IgD-negative memory B cell (primary cell): ENCODE measurements at regions not wholly inside any gene's neighbourhood (a gene's known extent, or its start where the extent isn't known, plus 50 kb on each side); places are given as distances from the start of the nearest gene placed in this dataset.

Experiments
- H3K27ac Mint-ChIP-seq, 3 donors: one replicate each; pipeline ENCODE4 v1.8.0; 2020 to 2022; ENCODE audit warnings: mild to moderate bottlenecking in 3 of 3, mixed read lengths in 3 of 3, moderate library complexity in 1 of 3
- H3K27me3 Mint-ChIP-seq: one replicate; pipeline ENCODE4 v1.8.0; 2021; ENCODE audit warnings: mixed read lengths
- H3K36me3 Mint-ChIP-seq: one replicate; pipeline ENCODE4 v1.8.0; 2020; ENCODE audit warnings: mild to moderate bottlenecking, mixed read lengths
- H3K4me1 Mint-ChIP-seq, 3 donors: one replicate each; pipeline ENCODE4 v1.8.0; 2020 to 2022; ENCODE audit warnings: mixed read lengths in 3 of 3, mild to moderate bottlenecking in 1 of 3
- H3K4me3 Mint-ChIP-seq, 4 donors: one replicate each; pipeline ENCODE4 v1.8.0; 2020 to 2022; ENCODE audit warnings: mild to moderate bottlenecking in 4 of 4, mixed read lengths in 4 of 4, moderate library complexity in 3 of 4
- H3K9me3 Mint-ChIP-seq, 3 donors: one replicate each; pipeline ENCODE4 v1.8.0; 2020 to 2021; ENCODE audit warnings: mixed read lengths in 3 of 3, mild to moderate bottlenecking in 1 of 3

GRCh38 chr18:28771849-28772248, 594.9 kb upstream of the CDH2 start:
- H3K27me3 Mint-ChIP-seq = no peaks in the 10 kb centered on the region
- no peak overlapping the region for H3K27ac Mint-ChIP-seq
- H3K36me3 Mint-ChIP-seq = no peaks in the 10 kb centered on the region
- no peaks in the 10 kb centered on the region for H3K4me1 Mint-ChIP-seq
- peaks cover 0 to 2% (median 0%) of the 10 kb centered on the region in 3 donors for H3K9me3 Mint-ChIP-seq
- no peak overlapping the region for H3K4me3 Mint-ChIP-seq

GRCh38 chr18:28768791-28769768, 592.1 kb upstream of the CDH2 start:
- Mint-ChIP-seq H3K27ac (no peak overlapping the region), H3K4me3 (no peak overlapping the region), H3K27me3 (no peaks in the 10 kb centered on the region), H3K4me1 (no peaks in the 10 kb centered on the region), H3K9me3 (peaks cover 0 to 4% (median 2%) of the 10 kb centered on the region in 3 donors), H3K36me3 (no peaks in the 10 kb centered on the region)

- no peak overlapping the region for H3K27ac Mint-ChIP-seq
- H3K36me3 Mint-ChIP-seq = no peaks in the 10 kb centered on the region
- H3K27me3 Mint-ChIP-seq = no peaks in the 10 kb centered on the region
- H3K4me1 Mint-ChIP-seq = no peaks in the 10 kb centered on the region
- H3K4me3 Mint-ChIP-seq = no peak overlapping the region
- peaks cover 0 to 12% (median 5%) of the 10 kb centered on the region in 3 donors for H3K9me3 Mint-ChIP-seq
Measured at GRCh38 chr18:28767727-28768211, 590.8 kb upstream of the CDH2 start.

DNA sequence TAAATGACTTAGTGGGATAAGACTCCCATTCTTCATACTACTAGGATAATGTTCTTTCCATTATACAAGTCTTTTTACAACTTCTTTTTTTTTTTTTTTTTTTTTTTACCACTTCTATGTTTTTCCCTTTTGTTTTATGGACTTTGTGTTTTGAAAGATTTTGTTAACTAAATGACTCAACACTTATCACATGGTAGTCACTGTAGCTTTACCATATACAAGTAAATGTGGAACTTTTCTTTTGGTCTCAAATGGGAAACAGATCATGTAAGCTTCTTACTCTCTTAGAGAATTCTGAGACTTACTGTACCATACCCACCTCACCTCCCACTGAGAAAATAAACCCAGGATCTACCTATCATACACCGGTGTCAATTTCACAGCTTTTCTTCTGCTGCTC, 590.3 kb upstream of the CDH2 start:
- peaks cover 0 to 12% (median 5%) of the 10 kb centered on the region in 3 donors for H3K9me3 Mint-ChIP-seq
- H3K27ac Mint-ChIP-seq = no peak overlapping the region
- H3K27me3 Mint-ChIP-seq = no peaks in the 10 kb centered on the region
- H3K4me1 Mint-ChIP-seq = no peaks in the 10 kb centered on the region
- no peaks in the 10 kb centered on the region for H3K36me3 Mint-ChIP-seq
- H3K4me3 Mint-ChIP-seq = no peak overlapping the region

DNA sequence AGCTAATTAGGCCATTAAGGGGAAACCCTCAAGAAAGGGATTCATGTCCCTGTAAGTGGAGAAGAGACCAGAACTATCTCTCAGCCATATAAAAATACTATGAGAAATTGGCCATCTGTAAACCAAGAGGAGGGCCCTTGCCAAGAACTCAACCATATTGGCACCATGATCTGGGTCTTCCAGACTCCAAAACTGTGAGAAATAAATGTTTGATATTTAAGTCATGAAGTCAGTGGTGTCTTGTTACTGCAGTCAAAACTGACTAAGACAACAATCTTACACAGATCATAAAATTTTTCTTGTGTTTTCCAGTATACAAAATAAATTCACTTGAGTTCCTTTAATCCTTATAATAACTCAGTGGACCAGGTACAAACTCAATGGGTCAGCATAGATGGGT, 589.8 kb upstream of the CDH2 start:
- H3K4me3 Mint-ChIP-seq = no peak overlapping the region
- no peaks in the 10 kb centered on the region for H3K36me3 Mint-ChIP-seq
- H3K27me3 Mint-ChIP-seq = no peaks in the 10 kb centered on the region

DNA sequence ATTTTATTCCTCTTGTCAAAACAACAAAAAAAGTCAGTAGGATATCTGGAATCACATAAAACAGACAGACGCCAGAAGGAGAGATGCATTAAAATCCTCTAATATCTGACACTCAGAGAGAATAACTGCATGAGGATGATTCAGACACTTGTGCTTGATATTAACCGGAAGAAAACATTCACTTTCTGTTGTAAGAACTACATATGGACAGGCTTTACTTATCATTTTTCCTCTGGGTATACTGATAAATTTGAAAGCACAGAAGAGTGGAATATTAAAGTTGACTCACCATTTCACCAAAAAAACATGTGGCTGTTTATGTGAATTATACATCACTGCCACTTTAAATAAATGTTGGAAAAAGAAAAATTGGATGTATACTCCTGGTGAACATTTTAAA, 589.1 kb upstream of the CDH2 start:
- Mint-ChIP-seq H3K27me3 (no peaks in the 10 kb centered on the region), H3K36me3 (no peaks in the 10 kb centered on the region), H3K4me3 (no peak overlapping the region), H3K9me3 (peaks cover 0 to 16% (median 5%) of the 10 kb centered on the region in 3 donors), H3K27ac (no peak overlapping the region), H3K4me1 (no peaks in the 10 kb centered on the region)

More for the DNA sequence above, 589.8 kb upstream of the CDH2 start:
- Mint-ChIP-seq H3K4me1 (no peaks in the 10 kb centered on the region), H3K9me3 (peaks cover 0 to 14% (median 5%) of the 10 kb centered on the region in 3 donors), H3K27ac (no peak overlapping the region)

DNA sequence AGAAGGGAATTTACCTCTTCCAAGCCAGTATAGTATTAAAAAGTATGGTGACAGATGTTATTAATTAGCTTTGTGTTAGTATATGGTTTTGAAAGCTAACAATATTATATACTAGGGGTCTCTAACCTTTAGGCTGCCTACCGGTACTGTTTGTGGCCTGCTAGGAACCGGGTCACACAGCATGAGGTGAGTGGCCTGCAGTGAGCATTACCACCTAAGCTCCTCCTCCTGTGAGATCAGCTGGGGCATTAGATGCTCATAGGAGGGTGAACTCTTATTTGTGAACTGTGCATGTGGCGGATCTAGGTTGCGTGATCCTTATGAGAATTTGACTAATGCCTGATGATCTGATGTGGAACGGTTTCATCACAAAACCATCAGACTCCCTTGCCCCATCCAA, 583.4 kb upstream of the CDH2 start:
- no peak overlapping the region for H3K4me3 Mint-ChIP-seq
- no peak overlapping the region for H3K27ac Mint-ChIP-seq
- no peaks in the 10 kb centered on the region for H3K4me1 Mint-ChIP-seq
- H3K9me3 Mint-ChIP-seq = peaks cover 0 to 14% (median 2%) of the 10 kb centered on the region in 3 donors
- no peaks in the 10 kb centered on the region for H3K36me3 Mint-ChIP-seq
- H3K27me3 Mint-ChIP-seq = no peaks in the 10 kb centered on the region

DNA sequence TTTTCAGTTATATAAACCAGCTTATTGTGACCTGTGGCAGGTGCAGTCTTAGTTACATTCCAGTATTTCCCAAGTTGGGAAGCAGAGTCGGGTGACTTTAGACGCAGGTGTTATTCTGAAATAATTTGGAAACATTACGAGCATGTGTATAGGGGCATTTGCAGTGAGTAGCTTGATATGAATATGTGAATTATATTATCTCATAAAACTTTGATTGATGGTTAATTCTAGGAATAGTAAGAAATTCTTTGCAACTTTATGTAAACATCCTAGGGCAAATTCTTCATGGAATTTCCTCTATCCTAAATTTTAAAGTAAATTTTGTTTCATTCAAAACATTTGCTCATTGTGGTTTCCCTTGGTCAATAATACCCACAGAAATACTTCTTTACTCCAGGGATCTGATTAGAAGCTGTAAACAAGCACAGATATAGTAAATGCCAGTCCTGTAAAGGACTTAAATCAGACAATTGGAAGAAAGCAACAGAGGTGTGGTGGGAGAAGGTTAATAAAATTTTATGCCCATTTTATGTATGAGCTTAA, 580.6 kb upstream of the CDH2 start:
- Mint-ChIP-seq H3K36me3 (no peaks in the 10 kb centered on the region), H3K4me3 (no peak overlapping the region), H3K27me3 (no peaks in the 10 kb centered on the region), H3K27ac (no peak overlapping the region), H3K4me1 (peaks cover 0 to 1% (median 0%) of the 10 kb centered on the region in 3 donors), H3K9me3 (peaks cover 0 to 8% (median 1%) of the 10 kb centered on the region in 3 donors)

- H3K9me3 Mint-ChIP-seq = peaks cover 0 to 10% (median 2%) of the 10 kb centered on the region in 3 donors
- H3K4me3 Mint-ChIP-seq = no peak overlapping the region
- H3K36me3 Mint-ChIP-seq = no peaks in the 10 kb centered on the region
- H3K27me3 Mint-ChIP-seq = no peaks in the 10 kb centered on the region
- peak overlapping the region in 1 of 3 donors; percentile 64 for H3K27ac Mint-ChIP-seq
- no peaks in the 10 kb centered on the region for H3K4me1 Mint-ChIP-seq
Measured at GRCh38 chr18:28743115-28743514, 566.2 kb upstream of the CDH2 start.

DNA sequence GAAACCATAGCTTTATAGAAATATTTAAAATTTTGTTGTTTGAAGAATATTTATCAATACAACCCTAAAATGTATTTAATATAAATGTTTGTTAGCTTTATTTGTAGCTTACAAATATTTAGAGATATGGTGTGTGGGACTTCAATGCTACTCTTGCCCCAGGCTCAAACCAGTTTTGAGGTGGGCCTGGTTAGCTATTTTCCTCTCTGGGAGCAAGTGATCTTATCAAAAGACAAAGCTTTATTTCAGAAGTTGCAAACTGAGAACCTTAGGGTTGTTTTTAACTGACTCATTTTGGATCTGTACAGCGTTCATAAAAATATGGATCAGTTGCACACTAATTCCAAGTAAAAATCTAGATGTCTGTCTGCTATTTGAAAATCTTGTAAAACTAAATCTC, 563.6 kb upstream of the CDH2 start:
- H3K9me3 Mint-ChIP-seq = peaks cover 0 to 12% (median 4%) of the 10 kb centered on the region in 3 donors
- H3K36me3 Mint-ChIP-seq = no peaks in the 10 kb centered on the region
- no peaks in the 10 kb centered on the region for H3K4me1 Mint-ChIP-seq
- no peak overlapping the region for H3K4me3 Mint-ChIP-seq
- H3K27me3 Mint-ChIP-seq = no peaks in the 10 kb centered on the region
- no peak overlapping the region for H3K27ac Mint-ChIP-seq

- Mint-ChIP-seq H3K27me3 (no peaks in the 10 kb centered on the region), H3K4me1 (no peaks in the 10 kb centered on the region), H3K36me3 (no peaks in the 10 kb centered on the region), H3K4me3 (no peak overlapping the region), H3K27ac (no peak overlapping the region), H3K9me3 (peaks cover 0 to 6% (median 3%) of the 10 kb centered on the region in 3 donors)
Measured at GRCh38 chr18:28736951-28737350, 560.0 kb upstream of the CDH2 start.

- Mint-ChIP-seq H3K36me3 (no peaks in the 10 kb centered on the region), H3K27me3 (no peaks in the 10 kb centered on the region), H3K4me3 (no peak overlapping the region), H3K4me1 (no peaks in the 10 kb centered on the region), H3K27ac (no peak overlapping the region), H3K9me3 (peaks cover 0 to 9% (median 3%) of the 10 kb centered on the region in 3 donors)
Measured at GRCh38 chr18:28736223-28736622, 559.3 kb upstream of the CDH2 start.

- H3K27me3 Mint-ChIP-seq = no peaks in the 10 kb centered on the region
- peaks cover 0 to 10% (median 3%) of the 10 kb centered on the region in 3 donors for H3K9me3 Mint-ChIP-seq
- no peak overlapping the region for H3K4me3 Mint-ChIP-seq
- no peaks in the 10 kb centered on the region for H3K4me1 Mint-ChIP-seq
- no peaks in the 10 kb centered on the region for H3K36me3 Mint-ChIP-seq
- no peak overlapping the region for H3K27ac Mint-ChIP-seq
Measured at GRCh38 chr18:28735731-28736130, 558.8 kb upstream of the CDH2 start.

DNA sequence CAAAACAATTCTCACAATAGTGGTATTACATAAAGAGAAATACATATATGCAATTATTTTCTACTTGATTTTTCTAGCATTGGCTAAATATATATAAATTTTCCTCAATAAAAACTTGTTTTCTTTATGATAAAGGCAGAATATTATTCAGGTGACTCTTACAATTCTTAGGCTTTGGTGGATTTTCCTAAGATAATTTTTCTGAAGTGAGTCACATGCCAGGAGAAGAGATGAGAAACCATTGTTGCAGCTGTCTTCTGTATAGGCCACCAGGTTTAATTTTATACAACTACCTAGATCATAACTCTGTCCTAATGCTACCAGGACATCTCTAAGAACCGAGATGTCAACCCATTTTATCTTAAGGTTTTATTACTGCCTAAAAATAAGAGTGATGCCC, 552.4 kb upstream of the CDH2 start:
- Mint-ChIP-seq H3K4me1 (no peaks in the 10 kb centered on the region), H3K27ac (no peak overlapping the region), H3K9me3 (peaks cover 0 to 4% (median 0%) of the 10 kb centered on the region in 3 donors), H3K36me3 (no peaks in the 10 kb centered on the region), H3K4me3 (no peak overlapping the region), H3K27me3 (no peaks in the 10 kb centered on the region)

DNA sequence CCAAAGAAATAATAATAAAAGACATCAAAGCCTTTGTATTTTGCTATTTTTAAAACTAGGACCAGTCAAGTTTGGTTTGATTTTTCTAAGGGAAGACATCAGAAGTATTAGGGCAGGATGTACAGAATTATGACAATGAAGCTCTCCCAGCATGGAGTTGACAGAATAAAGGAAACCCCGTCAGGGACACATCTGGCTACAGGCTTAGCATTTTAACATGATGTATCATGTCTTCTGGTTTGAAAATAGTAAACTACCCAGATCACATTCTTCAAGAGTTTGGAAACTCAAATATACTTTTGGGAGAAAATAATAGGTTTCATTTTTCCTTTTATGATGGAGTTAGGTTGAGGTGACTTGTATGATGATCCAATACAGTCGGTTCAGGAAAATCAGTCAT, 552.0 kb upstream of the CDH2 start:
- H3K36me3 Mint-ChIP-seq = no peaks in the 10 kb centered on the region
- no peak overlapping the region for H3K4me3 Mint-ChIP-seq
- peaks cover 0 to 4% (median 0%) of the 10 kb centered on the region in 3 donors for H3K9me3 Mint-ChIP-seq
- H3K27ac Mint-ChIP-seq = no peak overlapping the region
- H3K27me3 Mint-ChIP-seq = no peaks in the 10 kb centered on the region
- H3K4me1 Mint-ChIP-seq = no peaks in the 10 kb centered on the region
